DLD1 (cell line): ENCODE measurements at regions not wholly inside any gene's neighbourhood (a gene's known extent, or its start where the extent isn't known, plus 50 kb on each side); places are given as distances from the start of the nearest gene placed in this dataset.

ENCODE experiments used
- in situ Hi-C: cut with HindIII; loops from 2 replicates; pipeline ENCODE4 v1.10.0; 2017; ENCODE audit warnings: low sequenced_read_pairs

GRCh38 chr3:157815739-157816138 lies 290.5 kb downstream of the SHOX2 start:
- in situ Hi-C loops: no loop called here

- in situ Hi-C loops: no loop called here
Observed at GRCh38 chr3:157810924-157811718, 295.1 kb downstream of the SHOX2 start.

DNA sequence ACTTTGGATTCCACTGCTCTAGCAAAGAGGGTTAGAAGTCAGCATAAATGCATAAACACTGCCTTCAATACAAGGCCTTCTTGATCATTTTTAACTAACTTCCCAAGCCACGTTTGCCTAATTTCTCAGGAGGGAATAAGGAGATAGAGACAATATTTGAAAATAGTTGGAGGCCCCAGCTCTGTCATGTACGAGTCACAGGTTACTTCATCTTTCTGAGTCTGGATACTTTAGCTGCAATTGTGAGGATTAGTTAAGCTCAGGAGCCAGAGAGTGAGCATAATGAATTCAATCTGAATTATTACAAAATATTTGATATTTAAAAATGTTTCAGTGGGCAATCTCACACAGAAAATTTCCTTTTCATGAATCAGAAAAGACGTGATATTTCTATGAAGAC lies 298.9 kb downstream of the SHOX2 start:
- in situ Hi-C loops: no loop called here

GRCh38 chr3:157805538-157805937 lies 300.7 kb downstream of the SHOX2 start:
- in situ Hi-C loops: no loop called here

DNA sequence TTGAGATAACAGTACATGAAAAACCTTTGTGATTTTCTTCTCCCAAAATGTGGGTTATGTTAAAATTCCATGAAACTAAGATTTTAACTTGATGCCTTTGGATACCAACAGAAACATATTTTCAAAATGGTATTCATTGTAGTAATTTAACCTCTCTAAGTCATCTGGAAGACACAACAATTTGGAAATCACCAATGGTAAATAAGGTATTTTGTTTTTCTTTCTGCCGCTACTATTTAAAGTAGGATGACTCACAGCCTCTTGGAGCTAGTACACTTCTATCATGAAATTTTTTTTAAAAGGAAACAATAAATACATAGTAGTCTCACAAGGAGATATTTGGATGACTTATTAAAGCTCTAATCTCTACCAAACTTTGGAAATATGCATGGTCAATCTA lies 291.6 kb upstream of the VEPH1 start:
- in situ Hi-C loops: no loop called here

DNA sequence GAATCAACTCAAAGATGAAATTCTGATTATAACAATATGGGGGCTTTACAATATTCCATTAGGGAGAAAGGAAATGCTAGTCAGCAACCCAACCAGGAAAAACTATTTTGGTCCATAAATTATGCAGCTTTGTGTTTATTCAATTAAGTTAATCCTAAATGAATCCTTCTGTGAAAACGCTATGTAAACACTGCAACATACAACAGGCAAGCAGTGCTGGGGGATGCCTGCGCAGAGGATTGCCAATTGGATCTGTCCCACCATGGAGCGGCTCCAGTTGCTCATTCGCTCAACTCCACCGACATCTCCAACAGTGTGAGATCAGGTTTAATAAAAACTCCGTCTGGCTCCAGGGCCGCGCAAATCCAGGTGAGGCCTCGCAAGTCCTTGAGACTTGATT lies 290.5 kb upstream of the VEPH1 start:
- in situ Hi-C loops: no loop called here

GRCh38 chr3:157789162-157789561 lies 285.9 kb upstream of the VEPH1 start:
- in situ Hi-C loops: no loop called here

DNA sequence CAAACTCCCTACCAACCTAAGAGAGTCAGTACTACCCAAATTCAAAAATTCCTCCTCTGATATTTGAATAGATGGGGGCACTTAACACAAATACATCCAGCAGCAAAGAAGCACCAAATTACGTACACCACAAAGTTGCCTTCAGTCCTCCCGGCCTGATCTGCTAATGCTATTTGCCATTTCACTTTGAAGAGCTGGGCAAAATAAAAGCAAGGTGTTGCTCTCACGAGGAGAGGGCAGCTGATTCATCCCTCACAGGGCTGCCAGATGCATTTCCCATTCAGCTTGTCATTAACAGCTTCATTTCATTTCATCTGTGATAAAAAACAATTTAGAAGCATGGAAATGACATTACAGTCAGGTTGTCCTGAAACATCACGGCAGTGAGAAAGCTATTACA lies 283.4 kb upstream of the VEPH1 start:
- in situ Hi-C loops: no loop called here

GRCh38 chr3:157786211-157786610 lies 283.0 kb upstream of the VEPH1 start:
- in situ Hi-C loops: no loop called here

- in situ Hi-C loops: no loop called here
Observed at GRCh38 chr3:157785102-157785826, 282.0 kb upstream of the VEPH1 start.

- in situ Hi-C loops: no loop called here
Observed at GRCh38 chr3:157782236-157782635, 279.0 kb upstream of the VEPH1 start.

DNA sequence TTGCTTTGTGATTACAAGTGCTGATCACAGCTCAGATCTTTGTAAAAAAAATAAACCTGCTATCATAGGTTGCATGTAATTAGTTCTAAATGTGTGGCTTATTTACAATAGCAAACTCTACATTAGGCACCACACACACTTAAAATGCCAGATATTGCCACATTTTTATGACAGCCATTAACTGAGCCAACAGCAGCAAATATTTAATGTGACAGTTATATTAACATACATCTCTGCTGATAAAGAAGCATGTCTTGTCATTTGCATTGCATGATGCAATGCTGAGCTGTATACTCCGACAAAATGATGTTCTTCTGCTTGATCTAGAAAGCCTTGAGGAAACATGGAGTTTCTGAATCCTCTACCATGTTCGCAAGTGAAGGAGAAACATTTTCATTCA lies 273.6 kb upstream of the VEPH1 start:
- in situ Hi-C loops: no loop called here

DNA sequence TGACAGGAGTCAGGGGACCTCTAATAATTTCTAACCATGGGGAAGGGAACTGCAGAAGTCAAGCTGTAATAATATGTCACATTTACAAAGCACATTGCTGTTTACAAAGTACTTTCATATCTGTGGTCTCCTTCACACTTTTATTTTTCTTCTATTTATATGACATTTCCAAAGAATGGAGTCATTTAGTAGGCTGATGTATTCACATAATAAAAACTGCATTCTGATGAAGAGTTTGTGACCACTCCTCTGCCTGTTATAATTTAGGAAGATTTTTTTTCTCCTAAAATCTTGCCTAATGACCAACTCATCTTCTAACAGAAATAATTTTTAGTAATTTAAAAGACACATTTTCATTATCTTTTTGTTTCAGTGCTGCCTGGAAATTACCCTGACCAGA lies 272.2 kb upstream of the VEPH1 start:
- in situ Hi-C loops: no loop called here

GRCh38 chr3:157769378-157769777 lies 266.2 kb upstream of the VEPH1 start:
- in situ Hi-C loops: no loop called here

DNA sequence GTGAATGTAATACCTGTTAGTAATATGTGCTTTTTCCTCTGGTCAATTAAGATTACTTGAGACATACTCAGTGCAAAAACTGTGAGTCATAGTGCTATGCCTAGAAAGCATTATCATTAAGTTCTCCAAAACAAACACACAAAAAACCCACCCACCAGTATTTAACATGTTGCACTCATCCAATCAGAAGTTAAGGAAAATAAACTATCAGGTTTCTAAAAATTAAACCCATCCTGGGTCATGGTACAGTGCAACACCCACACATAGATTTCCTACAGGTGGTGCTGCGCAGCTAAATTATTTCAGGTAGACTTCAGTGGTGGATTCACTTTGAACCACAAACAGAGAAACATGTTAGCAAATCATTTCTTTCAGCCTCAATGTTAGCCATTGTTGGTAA lies 264.4 kb upstream of the VEPH1 start:
- in situ Hi-C loops: no loop called here

DNA sequence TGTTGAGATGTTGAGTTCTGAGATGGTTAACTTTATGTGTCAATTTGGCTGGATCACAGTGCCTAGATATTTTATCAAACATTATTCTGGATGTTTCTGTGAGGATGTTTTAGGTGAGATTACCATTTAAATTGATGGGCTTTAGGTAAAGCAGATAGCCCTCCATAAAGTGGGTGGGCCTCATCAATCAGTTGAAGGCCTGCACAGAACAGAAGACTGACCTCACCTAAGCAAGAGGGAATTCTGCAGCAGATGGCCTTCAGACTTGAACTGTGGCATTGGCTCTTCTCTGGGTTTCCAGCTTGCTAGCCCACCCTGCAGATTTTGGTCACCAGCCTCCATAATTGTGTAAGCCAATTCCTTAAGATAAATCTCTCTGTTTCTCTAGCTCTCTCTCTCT lies 260.4 kb upstream of the VEPH1 start:
- in situ Hi-C loops: no loop called here

GRCh38 chr3:157759311-157759710 lies 256.1 kb upstream of the VEPH1 start:
- in situ Hi-C loops: no loop called here

DNA sequence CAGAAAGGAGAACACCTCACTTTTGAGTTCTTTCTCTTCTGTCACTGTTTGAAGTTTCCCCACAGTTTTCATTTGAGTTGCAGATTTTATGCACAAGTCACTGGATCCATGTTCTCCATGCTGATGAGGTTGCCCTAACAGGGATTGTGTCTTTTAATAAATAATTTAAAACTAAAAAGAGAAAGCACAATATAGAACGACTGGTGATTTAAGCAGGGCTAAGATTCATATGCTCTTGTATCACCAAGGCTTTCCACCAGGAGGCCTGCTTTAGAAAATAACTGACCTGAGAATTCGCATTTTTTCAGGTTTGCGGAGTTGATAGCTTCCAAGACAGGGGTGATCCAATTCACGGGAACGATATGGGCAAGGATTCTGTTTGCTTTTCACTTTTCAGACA lies 252.0 kb upstream of the VEPH1 start:
- in situ Hi-C loops: no loop called here

DNA sequence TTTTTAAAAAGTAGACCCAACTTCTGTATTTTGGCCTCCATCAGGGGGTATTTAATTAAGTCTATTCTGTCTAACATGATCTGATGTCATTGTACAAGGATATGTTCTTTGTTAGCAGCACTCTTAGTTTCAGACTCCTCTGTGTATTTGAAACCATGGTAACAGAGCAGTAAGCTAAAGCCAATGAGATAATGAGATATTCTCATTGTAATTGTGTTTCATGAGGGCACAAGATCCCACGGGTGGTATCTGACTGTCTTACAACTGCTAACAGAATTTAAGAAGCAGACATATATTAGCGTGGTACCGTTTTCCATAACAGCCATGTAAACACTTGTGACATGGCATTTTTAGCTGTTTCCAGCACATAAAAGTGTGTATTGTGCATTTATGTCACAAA lies 251.2 kb upstream of the VEPH1 start:
- in situ Hi-C loops: no loop called here

DNA sequence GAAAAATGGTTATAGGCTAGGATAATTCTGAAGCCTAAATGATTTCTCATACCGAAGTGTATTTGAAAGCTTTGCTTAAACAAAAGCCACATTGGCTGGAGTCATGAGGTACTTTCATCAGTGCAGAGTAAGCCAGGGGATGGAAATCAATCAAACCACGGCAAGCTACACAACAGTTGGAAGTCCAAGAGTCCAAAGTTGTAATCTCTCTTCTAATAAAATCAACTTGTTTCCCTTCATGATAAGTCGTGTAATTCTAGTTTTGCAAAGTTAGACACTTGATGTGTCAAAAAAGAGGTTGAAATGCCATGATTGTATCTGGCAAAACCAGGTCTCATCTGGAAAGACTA lies 250.5 kb upstream of the VEPH1 start:
- in situ Hi-C loops: no loop called here

- in situ Hi-C loops: no loop called here
Observed at GRCh38 chr3:157752956-157753786, 250.0 kb upstream of the VEPH1 start.

GRCh38 chr3:157752554-157752953 lies 249.3 kb upstream of the VEPH1 start:
- in situ Hi-C loops: no loop called here
